HL-60/S4 treated with phorbol 12-myristate 13-acetate at 8.2 ng/mL for 4 days and 3 days (cell line): ENCODE measurements at regions not wholly inside any gene's neighbourhood (a gene's known extent, or its start where the extent isn't known, plus 50 kb on each side); places are given as distances from the start of the nearest gene placed in this dataset.
"Not testable (repeated sequence)": the region's sequence is repeated elsewhere in the genome, so short reads cannot be mapped to it uniquely, and the experiment has no call there.

Experiments used
- in situ Hi-C: fragments of 300-500 bp; cut with MboI; formaldehyde crosslinking; loops from 2 replicates; pipeline ENCODE4 v1.15.0; 2022; ENCODE audit warnings: low sequenced_read_pairs

GRCh38 chr5:39542511-39543285, 117.9 kb upstream of the DAB2 start:
- in situ Hi-C loops: no loop called here

DNA sequence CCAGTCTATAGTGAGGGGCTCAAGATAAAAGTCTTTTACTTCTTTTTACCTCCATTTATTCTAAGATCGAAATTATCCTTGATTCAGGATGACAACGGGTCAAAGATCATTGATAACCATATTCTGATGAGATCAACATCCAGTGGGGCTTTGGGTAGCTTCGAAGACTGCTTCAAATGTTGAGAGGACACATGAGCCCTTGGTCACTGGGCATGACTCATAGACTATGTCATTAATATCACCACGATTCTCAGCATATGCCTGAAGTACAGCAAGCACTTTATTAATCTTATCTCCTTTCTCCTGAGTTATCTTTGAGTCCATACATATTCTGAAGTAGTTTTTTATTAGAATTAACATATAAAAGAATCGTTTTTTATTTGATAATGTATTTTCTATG, 117.1 kb upstream of the DAB2 start:
- in situ Hi-C loops: no loop called here

DNA sequence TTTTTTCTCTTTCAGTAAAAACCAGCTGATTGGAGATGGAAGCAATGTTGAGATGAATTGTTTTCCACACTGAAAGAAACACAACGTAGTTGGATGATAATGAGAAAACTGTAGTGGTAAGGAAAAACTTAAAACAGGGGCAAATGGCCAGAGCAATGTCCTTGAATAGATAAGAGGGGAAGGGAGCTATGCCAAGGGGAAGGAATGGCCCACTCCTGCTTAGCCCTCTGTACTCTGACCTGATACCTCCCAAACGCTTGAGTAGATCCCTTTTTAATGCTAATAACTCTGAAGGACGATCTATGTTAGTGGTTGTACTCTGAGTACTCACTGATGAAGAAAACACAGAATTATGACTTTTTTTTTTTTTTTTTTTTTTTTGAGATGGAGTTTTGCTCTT, 114.7 kb upstream of the DAB2 start:
- in situ Hi-C loops: no loop called here

GRCh38 chr5:39534690-39535089, 109.9 kb upstream of the DAB2 start:
- in situ Hi-C loops: no loop called here

DNA sequence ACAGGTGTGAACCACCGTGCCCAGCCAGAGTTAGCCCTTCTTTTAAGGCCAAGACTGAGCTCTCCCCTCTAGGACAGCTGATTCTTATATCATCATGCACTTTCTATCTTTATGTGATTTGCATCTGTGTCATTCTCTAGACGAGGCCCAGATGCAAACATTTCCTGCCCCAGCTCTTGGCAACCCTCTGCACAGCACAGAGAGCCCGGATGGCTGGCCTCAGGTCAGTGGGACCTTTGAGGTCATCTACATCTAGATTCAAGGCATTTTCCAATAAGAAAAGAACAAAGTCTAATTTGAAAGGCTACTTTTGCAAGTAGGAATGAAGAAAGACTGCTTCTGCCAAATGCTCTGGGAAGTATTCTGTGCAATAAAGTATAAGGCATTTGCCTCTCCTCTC, 109.0 kb upstream of the DAB2 start:
- in situ Hi-C loops: no loop called here

DNA sequence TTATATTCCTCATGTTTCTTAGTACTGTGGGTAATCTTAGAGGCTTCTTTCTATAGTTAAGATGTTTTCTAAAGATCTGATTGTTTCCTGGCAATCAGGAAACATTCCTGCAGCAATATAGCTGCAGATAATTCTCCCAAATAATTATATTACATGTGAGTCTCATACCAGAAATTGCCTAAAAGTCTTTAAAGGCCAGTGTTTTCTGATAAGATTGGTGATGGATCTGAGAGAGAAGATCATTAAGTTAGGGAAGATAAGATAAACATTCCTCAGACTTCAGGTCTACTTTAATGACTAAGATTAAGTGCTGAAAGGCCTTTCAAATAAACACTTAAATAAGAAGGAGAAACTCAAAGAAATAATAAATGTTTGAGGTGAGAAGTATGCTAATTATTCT, 107.7 kb upstream of the DAB2 start:
- in situ Hi-C loops: no loop called here

DNA sequence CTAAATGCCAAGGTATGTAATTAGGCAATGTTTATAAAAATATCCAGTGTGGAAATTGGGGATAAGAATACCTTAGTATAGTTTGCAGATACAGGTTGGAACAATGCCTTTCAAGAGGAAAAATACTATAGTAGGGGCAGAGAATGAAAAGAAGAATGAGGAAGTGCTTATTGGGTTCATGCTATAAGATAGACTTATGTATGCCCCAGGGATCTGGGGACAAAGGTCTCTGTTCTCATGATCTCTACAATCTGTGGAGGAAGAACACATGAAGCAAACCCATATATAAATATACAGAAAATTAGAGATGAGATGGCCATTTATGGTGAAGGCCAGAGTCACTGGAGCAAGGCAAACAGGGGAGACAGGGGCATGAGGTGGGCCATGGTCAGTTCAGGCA, 106.5 kb upstream of the DAB2 start:
- in situ Hi-C loops: no loop called here

- in situ Hi-C loops: no loop called here
Measured at GRCh38 chr5:39526914-39527477, 102.2 kb upstream of the DAB2 start.

- in situ Hi-C loops: not testable (repeated sequence)
Measured at GRCh38 chr5:39525781-39526180, 101.0 kb upstream of the DAB2 start.

GRCh38 chr5:39525271-39525670, 100.5 kb upstream of the DAB2 start:
- in situ Hi-C loops: no loop called here

- in situ Hi-C loops: no loop called here
Measured at GRCh38 chr5:39523821-39524220, 99.0 kb upstream of the DAB2 start.

GRCh38 chr5:39521940-39522590, 97.3 kb upstream of the DAB2 start:
- in situ Hi-C loops: no loop called here

GRCh38 chr5:39521098-39521860, 96.5 kb upstream of the DAB2 start:
- in situ Hi-C loops: no loop called here

GRCh38 chr5:39520232-39520572, 95.4 kb upstream of the DAB2 start:
- in situ Hi-C loops: no loop called here

DNA sequence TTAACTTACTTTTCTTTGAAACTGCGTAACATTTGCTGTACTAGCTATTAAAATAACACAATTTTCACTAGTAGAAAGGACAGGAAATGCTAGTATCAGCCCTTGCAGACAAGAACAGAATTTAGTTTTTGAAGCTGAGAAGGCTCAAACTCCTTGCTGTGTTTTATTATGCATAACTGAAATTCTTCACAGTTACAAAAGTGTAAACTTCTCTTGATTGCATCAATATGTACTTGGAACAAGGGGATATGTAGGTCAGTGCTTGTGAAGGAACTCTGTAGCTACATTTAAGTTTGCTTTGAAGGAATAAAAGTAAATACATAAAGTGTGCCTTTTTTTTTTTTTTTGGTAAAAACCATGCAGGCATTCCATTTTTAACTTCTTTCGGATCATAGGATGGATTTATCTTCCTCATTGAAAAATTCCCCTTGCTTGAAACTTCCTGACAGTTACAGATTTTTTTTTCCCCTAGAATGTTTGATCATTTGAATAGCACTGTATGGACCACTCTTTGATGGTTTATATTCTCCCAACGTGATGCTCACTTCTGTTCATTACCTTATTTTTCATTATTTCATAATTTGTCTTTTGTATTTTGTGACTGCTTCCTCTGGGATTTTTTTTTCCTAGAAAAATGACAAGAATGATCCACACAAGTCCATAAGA, 94.9 kb upstream of the DAB2 start:
- in situ Hi-C loops: no loop called here

GRCh38 chr5:39519079-39519478, 94.3 kb upstream of the DAB2 start:
- in situ Hi-C loops: no loop called here

DNA sequence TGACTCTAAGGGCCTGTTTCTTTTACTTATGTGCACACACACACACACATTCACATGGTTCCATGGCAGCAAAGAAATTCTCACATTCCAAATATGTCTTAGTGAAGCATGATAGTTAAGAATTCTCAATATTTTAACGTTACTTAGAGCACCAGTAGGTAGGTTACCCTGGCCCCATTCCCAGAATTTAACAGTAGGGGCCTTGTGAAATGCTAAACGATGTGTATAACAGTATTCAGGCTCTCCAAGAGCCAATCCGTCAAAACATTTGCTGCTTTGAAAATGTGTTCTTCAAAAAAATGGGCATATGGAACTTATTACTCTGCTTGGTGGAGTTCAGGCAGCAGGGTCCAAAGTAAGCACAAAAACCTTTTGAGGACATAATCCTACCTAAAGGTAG, 93.7 kb upstream of the DAB2 start:
- in situ Hi-C loops: no loop called here

DNA sequence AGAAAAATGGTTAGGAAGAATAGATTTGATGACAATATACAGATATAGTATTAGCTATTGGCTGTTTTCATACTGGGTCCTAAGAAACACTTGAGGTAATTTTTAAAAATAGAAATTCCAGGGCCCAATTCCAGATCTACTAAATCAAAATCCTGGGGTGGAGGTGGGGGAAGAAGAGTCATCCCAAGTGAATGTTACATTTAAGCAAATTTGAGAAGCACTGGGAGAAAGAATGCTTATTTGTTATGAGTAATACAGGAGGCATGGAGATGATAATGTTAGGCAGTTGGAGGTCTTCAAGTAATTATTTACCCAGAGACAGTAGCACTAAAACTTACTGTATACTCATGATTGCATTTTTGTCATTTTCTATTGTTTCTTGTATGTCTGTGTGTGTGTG, 93.0 kb upstream of the DAB2 start:
- in situ Hi-C loops: no loop called here

DNA sequence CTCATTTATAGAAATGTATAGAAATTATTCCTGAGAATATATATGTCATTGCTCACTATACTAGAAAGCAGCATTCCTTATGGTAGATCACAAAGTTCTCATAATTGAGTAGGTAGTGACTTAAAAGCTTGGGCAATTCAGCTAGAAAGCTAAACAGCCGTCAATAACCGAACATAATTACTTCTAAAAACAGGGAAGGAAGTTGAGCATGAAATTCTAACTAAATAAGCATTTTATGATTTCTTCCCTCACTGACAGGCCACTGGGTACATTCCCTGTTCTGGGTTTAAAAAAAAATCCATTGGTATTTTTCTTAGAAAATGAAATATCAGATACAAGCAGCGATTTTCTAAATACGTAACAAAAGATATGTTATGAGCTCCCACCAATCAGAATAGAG, 91.1 kb upstream of the DAB2 start:
- in situ Hi-C loops: no loop called here

DNA sequence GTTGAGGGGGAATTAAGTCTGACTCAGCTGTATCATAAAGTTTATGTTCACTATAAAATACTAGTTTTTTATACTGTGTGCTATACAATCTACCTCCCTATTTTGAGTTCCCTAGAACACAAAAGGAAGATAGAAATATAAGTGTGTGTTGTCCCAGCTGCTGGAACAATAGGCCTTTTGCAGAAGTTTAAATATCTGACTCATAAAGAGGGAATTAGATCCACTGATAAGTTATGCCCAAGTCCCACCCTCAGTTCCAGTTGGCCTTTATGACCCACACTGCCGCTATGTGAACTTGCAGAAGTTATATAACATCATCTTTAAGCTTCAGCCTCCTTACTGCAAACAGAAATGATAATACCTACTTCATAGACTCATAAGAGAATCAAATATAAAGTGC, 88.5 kb upstream of the DAB2 start:
- in situ Hi-C loops: no loop called here

DNA sequence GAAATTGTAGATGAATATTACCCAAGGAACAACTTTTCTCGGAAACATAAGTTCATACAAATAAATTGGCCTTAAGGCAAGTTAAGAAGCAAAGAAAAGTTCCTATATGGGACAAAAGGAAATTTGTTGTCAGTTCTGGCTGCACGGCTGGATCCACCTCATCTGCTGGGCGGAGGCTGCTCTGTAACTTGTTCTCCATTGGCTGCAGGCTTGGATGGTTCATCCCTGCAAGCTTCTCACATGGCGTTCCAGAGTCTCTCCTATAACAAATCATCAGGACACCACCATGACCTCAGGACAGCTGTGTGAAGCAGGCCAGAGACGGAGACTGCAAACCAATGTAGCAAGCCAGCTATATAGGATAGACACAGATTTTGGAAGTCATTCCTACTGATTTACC, 81.4 kb upstream of the DAB2 start:
- in situ Hi-C loops: no loop called here
